Left ventricle myocardium inferior (tissue), 1 donor: ENCODE measurements at regions not wholly inside any gene's neighbourhood (a gene's known extent, or its start where the extent isn't known, plus 50 kb on each side); places are given as distances from the start of the nearest gene placed in this dataset.
"Not testable (repeated sequence)": the region's sequence is repeated elsewhere in the genome, so short reads cannot be mapped to it uniquely, and the experiment has no call there.

Experiments
- DNase-seq: peaks from one replicate; pipeline ENCODE4 v3.0.0-alpha.2; 2020
- H3K27ac ChIP-seq: fragments of 200-600 bp; replicated peaks from 2 replicates; pipeline ENCODE4 v1.8.0; 2021
- H3K27me3 ChIP-seq: fragments of 200-600 bp; 2 replicates; pipeline ENCODE4 v1.8.0; 2021; ENCODE audit warnings: low read depth
- H3K36me3 ChIP-seq: fragments of 200-600 bp; 2 replicates; pipeline ENCODE4 v1.8.0; 2021
- H3K4me1 ChIP-seq: fragments of 200-600 bp; 2 replicates; pipeline ENCODE4 v1.8.0; 2021
- H3K4me3 ChIP-seq: fragments of 200-600 bp; 2 replicates; pipeline ENCODE4 v1.8.0; 2021; ENCODE audit warnings: mild to moderate bottlenecking, moderate library complexity
- H3K9me3 ChIP-seq: fragments of 200-600 bp; replicated peaks from 2 replicates; pipeline ENCODE4 v1.8.0; 2021
- intact Hi-C: fragments of 100-400 bp; cut with micrococcal nuclease; formaldehyde crosslinking; loops from one replicate; pipeline ENCODE4 v1.11.0; 2022
- TF ChIP-seq, protein P1 (sequence below): fragments of 200-600 bp; IDR thresholded peaks from 2 replicates; pipeline ENCODE4 v1.8.0; 2021; ENCODE audit warnings: antibody characterized with exemption, mild to moderate bottlenecking, borderline replicate concordance
- donor health status: DM: no; HTN: yes; CAD: no; lungs with severe emphysema.

GRCh38 chr5:123997462-123998215 lies 485.7 kb downstream of the CSNK1G3 start:
- TF ChIP-seq, protein P1, sequence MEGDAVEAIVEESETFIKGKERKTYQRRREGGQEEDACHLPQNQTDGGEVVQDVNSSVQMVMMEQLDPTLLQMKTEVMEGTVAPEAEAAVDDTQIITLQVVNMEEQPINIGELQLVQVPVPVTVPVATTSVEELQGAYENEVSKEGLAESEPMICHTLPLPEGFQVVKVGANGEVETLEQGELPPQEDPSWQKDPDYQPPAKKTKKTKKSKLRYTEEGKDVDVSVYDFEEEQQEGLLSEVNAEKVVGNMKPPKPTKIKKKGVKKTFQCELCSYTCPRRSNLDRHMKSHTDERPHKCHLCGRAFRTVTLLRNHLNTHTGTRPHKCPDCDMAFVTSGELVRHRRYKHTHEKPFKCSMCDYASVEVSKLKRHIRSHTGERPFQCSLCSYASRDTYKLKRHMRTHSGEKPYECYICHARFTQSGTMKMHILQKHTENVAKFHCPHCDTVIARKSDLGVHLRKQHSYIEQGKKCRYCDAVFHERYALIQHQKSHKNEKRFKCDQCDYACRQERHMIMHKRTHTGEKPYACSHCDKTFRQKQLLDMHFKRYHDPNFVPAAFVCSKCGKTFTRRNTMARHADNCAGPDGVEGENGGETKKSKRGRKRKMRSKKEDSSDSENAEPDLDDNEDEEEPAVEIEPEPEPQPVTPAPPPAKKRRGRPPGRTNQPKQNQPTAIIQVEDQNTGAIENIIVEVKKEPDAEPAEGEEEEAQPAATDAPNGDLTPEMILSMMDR, result no peak
- H3K4me1 ChIP-seq, result peaks cover 8% of the 10 kb centered on the region
- no peak overlapping the region for H3K27ac ChIP-seq
- H3K4me3 ChIP-seq, result no peak overlapping the region
- no peaks in the 10 kb centered on the region for H3K36me3 ChIP-seq
- H3K9me3 ChIP-seq, result no peaks in the 10 kb centered on the region
- DNase-seq, result no peak
- H3K27me3 ChIP-seq, result no peaks in the 10 kb centered on the region
- intact Hi-C loops, result no loop called here

- TF ChIP-seq, protein P1, result no peak
- peaks cover 8% of the 10 kb centered on the region for H3K4me1 ChIP-seq
- no peak for DNase-seq
- H3K9me3 ChIP-seq, result no peaks in the 10 kb centered on the region
- H3K4me3 ChIP-seq, result no peak overlapping the region
- no peaks in the 10 kb centered on the region for H3K27me3 ChIP-seq
- no peak overlapping the region for H3K27ac ChIP-seq
- intact Hi-C loops, result no loop called here
- no peaks in the 10 kb centered on the region for H3K36me3 ChIP-seq
Observed at GRCh38 chr5:123997064-123997461, 485.1 kb downstream of the CSNK1G3 start.

DNA sequence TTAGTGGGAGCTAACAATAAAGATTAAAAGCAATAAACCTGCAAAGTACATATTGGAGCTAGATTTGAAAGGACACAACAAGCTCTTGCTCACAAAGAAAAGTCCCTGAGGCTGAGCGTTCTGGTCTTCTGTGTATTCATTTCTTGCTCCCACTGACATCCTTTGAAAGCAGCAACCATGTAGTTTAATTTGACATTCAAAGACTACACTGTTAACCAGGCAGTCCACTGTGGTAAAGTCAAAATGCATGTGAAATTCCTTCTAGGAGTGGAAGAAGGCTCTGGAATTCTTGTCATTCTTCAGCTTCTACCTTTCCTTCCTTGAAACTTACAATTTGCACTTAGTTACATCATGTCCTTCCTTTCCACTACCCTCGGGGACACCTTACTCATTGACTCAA lies 480.7 kb downstream of the CSNK1G3 start:
- intact Hi-C loops, result no loop called here
- Histone ChIP-seq H3K27ac (no peak overlapping the region), H3K36me3 (no peaks in the 10 kb centered on the region), H3K4me1 (peaks cover 4% of the 10 kb centered on the region), H3K4me3 (no peak overlapping the region), H3K27me3 (no peaks in the 10 kb centered on the region), H3K9me3 (no peaks in the 10 kb centered on the region)
- TF ChIP-seq, protein P1, result no peak
- no peak for DNase-seq

DNA sequence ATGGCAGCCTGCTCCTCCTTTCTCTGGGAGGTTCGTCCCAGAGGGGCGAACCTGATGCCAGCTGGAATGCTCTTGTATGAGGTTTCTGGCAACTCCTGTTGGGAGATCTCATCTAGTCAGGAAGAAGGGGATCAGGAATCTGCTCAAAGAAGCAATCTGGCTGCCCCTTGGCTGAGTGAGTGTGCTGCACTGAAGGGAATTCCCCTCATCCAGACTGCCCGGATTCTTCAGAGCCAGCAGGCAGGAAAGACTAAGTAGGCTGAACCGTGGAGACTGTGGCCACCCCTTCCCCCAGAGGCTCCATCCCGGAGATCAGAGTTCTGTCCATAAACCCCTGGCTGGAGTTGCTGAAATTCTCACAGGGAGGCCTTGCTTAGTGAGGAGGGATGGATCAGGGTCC lies 476.0 kb downstream of the CSNK1G3 start:
- H3K4me1 ChIP-seq, result no peaks in the 10 kb centered on the region
- no peak overlapping the region for H3K27ac ChIP-seq
- no peaks in the 10 kb centered on the region for H3K36me3 ChIP-seq
- TF ChIP-seq, protein P1, result no peak
- DNase-seq, result no peak
- H3K4me3 ChIP-seq, result no peak overlapping the region
- intact Hi-C loops, result no loop called here
- H3K9me3 ChIP-seq, result peaks cover 30% of the 10 kb centered on the region
- H3K27me3 ChIP-seq, result no peaks in the 10 kb centered on the region

DNA sequence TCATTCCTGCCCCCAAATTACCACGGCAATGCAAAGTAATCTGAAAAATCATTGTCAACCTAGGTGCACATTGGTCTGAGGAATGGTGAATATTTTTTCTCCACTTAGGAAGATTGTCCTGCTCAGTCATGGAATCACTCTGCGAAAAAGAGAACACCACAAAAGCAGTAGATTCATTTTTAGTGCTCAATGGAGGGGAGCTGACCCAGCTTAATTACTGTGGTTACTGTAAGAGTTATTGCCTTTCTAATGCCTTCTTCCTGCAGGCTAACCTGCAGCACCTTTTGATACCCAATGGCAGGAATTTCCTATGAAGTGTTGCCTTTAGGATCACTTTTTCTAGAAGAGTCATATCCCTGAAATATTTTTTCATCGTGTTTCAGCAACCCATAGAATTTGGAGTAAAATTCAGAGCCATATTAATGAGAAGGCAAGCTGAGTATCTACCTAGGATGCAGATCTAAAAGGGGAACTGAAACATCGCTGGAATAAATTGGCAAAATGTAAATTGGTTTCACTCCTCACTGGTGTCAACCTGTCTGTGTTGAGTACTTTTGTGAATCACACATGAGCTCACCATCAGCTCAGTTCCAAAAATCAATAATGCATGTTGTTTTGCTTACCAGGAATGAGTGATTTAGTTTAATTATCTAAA lies 464.5 kb downstream of the CSNK1G3 start:
- Histone ChIP-seq H3K36me3 (no peaks in the 10 kb centered on the region), H3K4me3 (no peak overlapping the region), H3K9me3 (no peaks in the 10 kb centered on the region), H3K27me3 (no peaks in the 10 kb centered on the region), H3K27ac (no peak overlapping the region), H3K4me1 (no peaks in the 10 kb centered on the region)
- no peak for DNase-seq
- TF ChIP-seq, protein P1, result no peak
- intact Hi-C loops, result no loop called here

GRCh38 chr5:123975521-123975920 lies 463.5 kb downstream of the CSNK1G3 start:
- H3K4me1 ChIP-seq, H3K36me3 ChIP-seq, intact Hi-C loops, H3K27ac ChIP-seq, DNase-seq, H3K27me3 ChIP-seq, H3K9me3 ChIP-seq, H3K4me3 ChIP-seq: not testable (repeated sequence)
